Ascending aorta (tissue), 2 donors: ENCODE measurements at regions not wholly inside any gene's neighbourhood (a gene's known extent, or its start where the extent isn't known, plus 50 kb on each side); places are given as distances from the start of the nearest gene placed in this dataset.
"Not testable (repeated sequence)": the region's sequence is repeated elsewhere in the genome, so short reads cannot be mapped to it uniquely, and the experiment has no call there.

Experiments used
- DNase-seq, 2 donors: peaks; one replicate each; pipeline ENCODE4 v3.0.0-alpha.2; 2019; ENCODE audit warnings: low spot score in 2 of 2
- H3K27ac ChIP-seq, 2 donors: fragments of 200-600 bp; sonication (generic); one replicate each; pipeline ENCODE4 v1.5.1; 2016 to 2017; ENCODE audit warnings: mild to moderate bottlenecking in 1 of 2
- H3K27me3 ChIP-seq: fragments of 200-600 bp; sonication (generic); one replicate; pipeline ENCODE4 v1.5.1; 2017
- H3K36me3 ChIP-seq, 2 donors: fragments of 200-600 bp; sonication (generic); one replicate each; pipeline ENCODE4 v1.5.1; 2016
- H3K4me1 ChIP-seq, 2 donors: fragments of 200-600 bp; sonication (generic); one replicate each; pipeline ENCODE4 v1.5.1; 2016 to 2017; ENCODE audit warnings: mild to moderate bottlenecking in 1 of 2
- H3K4me3 ChIP-seq, 2 donors: fragments of 200-600 bp; sonication (generic); one replicate each; pipeline ENCODE4 v1.5.1; 2016 to 2017; ENCODE audit warnings: mild to moderate bottlenecking in 1 of 2
- H3K9me3 ChIP-seq, 2 donors: fragments of 200-600 bp; sonication (generic); one replicate each; pipeline ENCODE4 v1.5.1; 2016
- intact Hi-C: fragments of 100-400 bp; cut with DNase I; formaldehyde crosslinking; loops from one replicate; pipeline ENCODE4 v1.15.1; 2023
- TF ChIP-seq, protein P1 (sequence below), 3 experiments: fragments of 200-600 bp in 2 of 3; fragments of 450-650 bp in 1 of 3; sonication (generic) in 2 of 3; IDR thresholded peaks; one replicate each; pipeline ENCODE4 v1.5.1; 2016 to 2019; ENCODE audit warnings: antibody characterized with exemption in 3 of 3, mild to moderate bottlenecking in 1 of 3, moderate library complexity in 1 of 3

DNA sequence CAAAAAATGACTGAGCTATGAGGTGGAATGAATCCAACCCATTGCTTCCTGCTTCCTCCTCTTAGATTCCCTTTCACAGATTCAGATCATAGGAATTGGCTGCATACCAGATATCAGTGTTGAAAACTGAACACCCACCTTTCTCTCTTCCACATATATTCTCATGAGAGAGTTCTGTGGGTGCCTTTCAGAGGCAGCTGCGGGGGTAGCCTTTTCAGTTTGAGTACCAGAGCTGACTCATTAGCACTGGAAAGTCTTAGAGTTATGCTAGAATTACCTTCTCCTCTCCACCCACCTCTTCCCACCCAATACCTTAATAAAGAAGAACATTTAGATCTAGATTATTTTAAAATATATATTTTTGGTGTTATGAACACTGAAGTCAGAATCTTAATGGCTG lies 495.4 kb upstream of the SEL1L start:
- TF ChIP-seq, protein P1, sequence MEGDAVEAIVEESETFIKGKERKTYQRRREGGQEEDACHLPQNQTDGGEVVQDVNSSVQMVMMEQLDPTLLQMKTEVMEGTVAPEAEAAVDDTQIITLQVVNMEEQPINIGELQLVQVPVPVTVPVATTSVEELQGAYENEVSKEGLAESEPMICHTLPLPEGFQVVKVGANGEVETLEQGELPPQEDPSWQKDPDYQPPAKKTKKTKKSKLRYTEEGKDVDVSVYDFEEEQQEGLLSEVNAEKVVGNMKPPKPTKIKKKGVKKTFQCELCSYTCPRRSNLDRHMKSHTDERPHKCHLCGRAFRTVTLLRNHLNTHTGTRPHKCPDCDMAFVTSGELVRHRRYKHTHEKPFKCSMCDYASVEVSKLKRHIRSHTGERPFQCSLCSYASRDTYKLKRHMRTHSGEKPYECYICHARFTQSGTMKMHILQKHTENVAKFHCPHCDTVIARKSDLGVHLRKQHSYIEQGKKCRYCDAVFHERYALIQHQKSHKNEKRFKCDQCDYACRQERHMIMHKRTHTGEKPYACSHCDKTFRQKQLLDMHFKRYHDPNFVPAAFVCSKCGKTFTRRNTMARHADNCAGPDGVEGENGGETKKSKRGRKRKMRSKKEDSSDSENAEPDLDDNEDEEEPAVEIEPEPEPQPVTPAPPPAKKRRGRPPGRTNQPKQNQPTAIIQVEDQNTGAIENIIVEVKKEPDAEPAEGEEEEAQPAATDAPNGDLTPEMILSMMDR (IDR thresholded peaks at IDR 0.05): no peak
- Histone ChIP-seq H3K4me3 (no peak overlapping the region), H3K27me3 (no peaks in the 10 kb centered on the region), H3K36me3 (no peaks in the 10 kb centered on the region), H3K9me3 (no peaks in the 10 kb centered on the region), H3K27ac (no peak overlapping the region), H3K4me1 (no peaks in the 10 kb centered on the region)
- intact Hi-C loops: no loop called here
- no peak for DNase-seq

DNA sequence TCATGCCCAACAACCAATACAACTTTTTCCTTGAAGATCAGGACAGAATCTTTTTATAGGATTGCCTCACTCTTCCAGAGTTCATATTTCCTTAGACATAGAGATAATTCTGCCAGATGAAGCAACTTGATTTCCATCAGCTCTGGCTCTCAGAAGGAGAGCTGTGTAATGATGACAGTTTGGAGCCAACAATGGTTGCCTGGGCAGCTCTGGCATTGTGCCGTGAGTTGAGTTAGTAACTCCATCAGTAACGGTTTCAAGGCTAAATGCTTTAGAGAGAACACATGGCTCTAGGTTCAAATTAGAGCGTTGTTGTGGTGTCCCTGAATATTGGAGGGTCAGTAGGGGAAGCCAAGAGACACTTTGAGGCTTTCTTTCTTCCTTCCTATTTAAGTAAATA lies 501.7 kb upstream of the SEL1L start:
- intact Hi-C loops: no loop called here
- Histone ChIP-seq H3K27ac (no peak overlapping the region), H3K36me3 (no peaks in the 10 kb centered on the region), H3K27me3 (no peaks in the 10 kb centered on the region), H3K9me3 (no peaks in the 10 kb centered on the region), H3K4me1 (no peaks in the 10 kb centered on the region), H3K4me3 (no peak overlapping the region)
- no peak for DNase-seq
- TF ChIP-seq, protein P1 (IDR thresholded peaks at IDR 0.05): no peak

DNA sequence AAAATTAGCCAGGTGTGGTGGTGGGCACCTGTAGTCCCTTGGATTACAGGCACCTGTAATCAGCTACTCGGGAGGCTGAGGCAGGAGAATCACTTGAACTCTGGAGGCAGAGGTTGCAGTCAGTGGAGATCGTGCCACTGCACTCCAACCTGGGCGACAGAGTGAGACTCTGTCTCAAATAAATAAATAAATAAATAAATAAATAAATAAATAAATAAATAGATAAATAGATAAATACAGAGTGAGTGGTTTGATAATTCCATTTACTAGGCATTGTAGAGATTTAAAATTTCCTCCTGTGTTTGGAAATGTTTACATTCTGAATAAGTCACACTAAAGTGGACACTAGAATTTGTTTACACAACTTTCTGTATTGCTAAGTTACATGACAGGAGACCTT lies 504.4 kb upstream of the SEL1L start:
- H3K27ac ChIP-seq, DNase-seq, H3K9me3 ChIP-seq, H3K4me1 ChIP-seq, H3K4me3 ChIP-seq, H3K36me3 ChIP-seq, intact Hi-C loops, H3K27me3 ChIP-seq: not testable (repeated sequence)

GRCh38 chr14:82045339-82045738 lies 511.7 kb upstream of the SEL1L start:
- Histone ChIP-seq H3K36me3 (no peaks in the 10 kb centered on the region), H3K27ac (no peak overlapping the region), H3K4me3 (no peak overlapping the region), H3K4me1 (no peaks in the 10 kb centered on the region), H3K27me3 (no peaks in the 10 kb centered on the region), H3K9me3 (no peaks in the 10 kb centered on the region)
- TF ChIP-seq, protein P1 (IDR thresholded peaks at IDR 0.05): no peak
- intact Hi-C loops: no loop called here
- no peak for DNase-seq

GRCh38 chr14:82046512-82047226 lies 513.0 kb upstream of the SEL1L start:
- no peak overlapping the region for H3K4me3 ChIP-seq
- no peak overlapping the region for H3K27ac ChIP-seq
- no peaks in the 10 kb centered on the region for H3K27me3 ChIP-seq
- DNase-seq: no peak
- H3K4me1 ChIP-seq: no peaks in the 10 kb centered on the region
- H3K9me3 ChIP-seq: no peaks in the 10 kb centered on the region
- TF ChIP-seq, protein P1 (IDR thresholded peaks at IDR 0.05): no peak
- intact Hi-C loops: no loop called here
- no peaks in the 10 kb centered on the region for H3K36me3 ChIP-seq

DNA sequence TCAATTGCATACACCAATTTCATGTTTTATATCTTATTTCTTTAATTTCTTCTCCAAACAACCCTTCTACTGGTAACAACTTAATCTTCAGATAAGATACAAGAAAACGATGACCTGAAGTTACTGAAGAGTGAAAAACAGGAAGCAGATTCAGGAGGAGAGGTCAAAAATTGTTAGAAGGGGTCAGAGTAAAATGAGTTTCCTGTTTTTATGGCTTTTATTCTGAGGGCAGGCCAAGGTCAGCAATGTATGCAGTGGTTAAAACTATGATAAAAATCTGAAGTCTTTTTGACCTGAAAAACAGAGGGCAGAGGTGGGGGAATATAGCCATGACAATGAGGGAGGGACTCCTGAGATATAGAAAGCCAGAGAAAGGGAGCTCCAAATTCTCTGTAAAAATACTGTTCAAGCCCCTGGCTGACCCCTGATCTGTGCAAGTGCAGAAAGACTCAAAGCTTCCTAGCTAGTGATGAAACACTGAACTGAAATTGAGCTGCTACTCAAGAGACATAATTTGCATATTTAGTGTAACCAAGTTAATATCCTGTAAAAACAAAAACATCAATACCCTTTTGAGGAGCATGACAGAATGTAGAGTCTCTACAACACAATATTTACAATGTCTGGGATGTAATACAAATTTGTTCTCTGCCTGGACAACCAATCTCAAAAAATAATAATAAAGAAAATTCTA lies 514.3 kb upstream of the SEL1L start:
- Histone ChIP-seq H3K9me3 (no peaks in the 10 kb centered on the region), H3K27ac (no peak overlapping the region), H3K4me3 (no peak overlapping the region), H3K27me3 (no peaks in the 10 kb centered on the region), H3K4me1 (no peaks in the 10 kb centered on the region), H3K36me3 (no peaks in the 10 kb centered on the region)
- intact Hi-C loops: no loop called here
- TF ChIP-seq, protein P1 (IDR thresholded peaks at IDR 0.05): no peak
- DNase-seq: no peak
